ENCODE measurements at regions not wholly inside any gene's neighbourhood (a gene's known extent, or its start where the extent isn't known, plus 50 kb on each side); places are given as distances from the start of the nearest gene placed in this dataset.
A peak's percentile ranks its signal among the peaks of the same experiment; 100 is the strongest.

GRCh38 chr21:38996355-38996754, 186.9 kb downstream of the PSMG1 start:
- no peaks in the 10 kb centered on the region for H3K79me2 ChIP-seq (ENCODE audit: low read depth)
- no peaks in the 10 kb centered on the region for H3K27me3 ChIP-seq (ENCODE audit: insufficient read depth, low read depth)
- ChIA-PET CTCF (no interaction called here), POLR2A (ENCODE audit: unreplicated experiment) (interaction anchor here (0.6 kb wide), 1 partner anchor 245 kb away, joined by 4 read pairs; no protein-coding TSS in a partner anchor)
- H4K20me1 ChIP-seq (ENCODE audit: insufficient read depth): no peaks in the 10 kb centered on the region
- H3K4me2 ChIP-seq: no peak overlapping the region
- H3K4me3 ChIP-seq: no peak overlapping the region
- TF ChIP-seq CTCF (conservative IDR thresholded peaks at IDR 0.05) (no peak), EZH2 (IDR thresholded peaks at IDR 0.05; ENCODE audit: low read depth) (no peak)
- no peaks in the 10 kb centered on the region for H3K36me3 ChIP-seq (ENCODE audit: low read depth)
- intact Hi-C loops (cut with micrococcal nuclease; ENCODE audit: unreplicated experiment): no loop called here
- no peak overlapping the region for H3K27ac ChIP-seq
- H3K4me1 ChIP-seq (replicated peaks; ENCODE audit: insufficient read depth): peaks cover 18% of the 10 kb centered on the region
- H2AFZ ChIP-seq: no peak overlapping the region
- H3K9me2 ChIP-seq (ENCODE audit: insufficient read depth): no peaks in the 10 kb centered on the region
- no TSS peak for BruUV-seq (replicated peaks)
- no peaks in the 10 kb centered on the region for H3K9me3 ChIP-seq (ENCODE audit: insufficient read depth, low read depth)
- DNase-seq: no peak
- no peaks in the 10 kb centered on the region for H3F3A ChIP-seq (ENCODE audit: insufficient read depth, low read depth)

- TF ChIP-seq EZH2 (IDR thresholded peaks at IDR 0.05; ENCODE audit: low read depth): no peak
- no peaks in the 10 kb centered on the region for H3K36me3 ChIP-seq (ENCODE audit: low read depth)
- no peak for DNase-seq
- no peak overlapping the region for H2AFZ ChIP-seq
- H3K27ac ChIP-seq: no peak overlapping the region
- BruUV-seq (replicated peaks): no TSS peak
- H3K4me2 ChIP-seq: no peak overlapping the region
- peaks cover 14% of the 10 kb centered on the region for H3K4me1 ChIP-seq (replicated peaks; ENCODE audit: insufficient read depth)
- H4K20me1 ChIP-seq (ENCODE audit: insufficient read depth): no peaks in the 10 kb centered on the region
- H3K4me3 ChIP-seq: no peak overlapping the region
- POLR2A ChIA-PET (ENCODE audit: unreplicated experiment): no interaction called here
- no peaks in the 10 kb centered on the region for H3K27me3 ChIP-seq (ENCODE audit: insufficient read depth, low read depth)
- intact Hi-C loops (cut with micrococcal nuclease; ENCODE audit: unreplicated experiment): no loop called here
- no peaks in the 10 kb centered on the region for H3K9me2 ChIP-seq (ENCODE audit: insufficient read depth)
- no peaks in the 10 kb centered on the region for H3K79me2 ChIP-seq (ENCODE audit: low read depth)
- no peaks in the 10 kb centered on the region for H3K9me3 ChIP-seq (ENCODE audit: insufficient read depth, low read depth)
- H3F3A ChIP-seq (ENCODE audit: insufficient read depth, low read depth): no peaks in the 10 kb centered on the region
- CTCF ChIA-PET: no interaction called here
These were observed 187.5 kb downstream of the PSMG1 start for GRCh38 chr21:38995731-38996130.

- Histone ChIP-seq H3K27ac (no peak overlapping the region), H3F3A (ENCODE audit: insufficient read depth, low read depth) (no peaks in the 10 kb centered on the region), H4K20me1 (ENCODE audit: insufficient read depth) (no peaks in the 10 kb centered on the region), H3K4me3 (no peak overlapping the region), H3K79me2 (ENCODE audit: low read depth) (no peaks in the 10 kb centered on the region), H2AFZ (no peak overlapping the region), H3K4me1 (replicated peaks; ENCODE audit: insufficient read depth) (peaks cover 12% of the 10 kb centered on the region), H3K9me3 (ENCODE audit: insufficient read depth, low read depth) (no peaks in the 10 kb centered on the region), H3K4me2 (no peak overlapping the region), H3K36me3 (ENCODE audit: low read depth) (no peaks in the 10 kb centered on the region), H3K27me3 (ENCODE audit: insufficient read depth, low read depth) (no peaks in the 10 kb centered on the region), H3K9me2 (ENCODE audit: insufficient read depth) (no peaks in the 10 kb centered on the region)
- no TSS peak for BruUV-seq (replicated peaks)
- no peak for DNase-seq
- ChIA-PET POLR2A (ENCODE audit: unreplicated experiment) (no interaction called here), CTCF (no interaction called here)
- TF ChIP-seq EZH2 (IDR thresholded peaks at IDR 0.05; ENCODE audit: low read depth): no peak
- no peak for TF ChIP-seq CTCF (conservative IDR thresholded peaks at IDR 0.05)
- intact Hi-C loops (cut with micrococcal nuclease; ENCODE audit: unreplicated experiment): no loop called here
These were observed 188.1 kb downstream of the PSMG1 start for GRCh38 chr21:38995071-38995669.

GRCh38 chr21:38994042-38994441, 188.3 kb downstream of the ETS2 start:
- Histone ChIP-seq H2AFZ (no peak overlapping the region), H3F3A (ENCODE audit: insufficient read depth, low read depth) (no peaks in the 10 kb centered on the region), H3K27me3 (ENCODE audit: insufficient read depth, low read depth) (no peaks in the 10 kb centered on the region), H3K4me2 (peak overlapping the region; percentile 40; the same call in 1 of the 2 replicates), H3K9me2 (ENCODE audit: insufficient read depth) (no peaks in the 10 kb centered on the region), H3K4me3 (no peak overlapping the region), H3K27ac (no peak overlapping the region), H3K4me1 (replicated peaks; ENCODE audit: insufficient read depth) (peaks cover 12% of the 10 kb centered on the region), H4K20me1 (ENCODE audit: insufficient read depth) (no peaks in the 10 kb centered on the region), H3K9me3 (ENCODE audit: insufficient read depth, low read depth) (no peaks in the 10 kb centered on the region), H3K79me2 (ENCODE audit: low read depth) (no peaks in the 10 kb centered on the region), H3K36me3 (ENCODE audit: low read depth) (no peaks in the 10 kb centered on the region)
- no TSS peak for BruUV-seq (replicated peaks)
- intact Hi-C loops (cut with micrococcal nuclease; ENCODE audit: unreplicated experiment): no loop called here
- POLR2A ChIA-PET (ENCODE audit: unreplicated experiment): interaction anchor here (0.6 to 0.7 kb wide), 2 partner anchors 101 to 187 kb away, joined by 5 to 8 read pairs; no protein-coding TSS in a partner anchor
- CTCF ChIA-PET: interaction anchor here (0.7 kb wide), 1 partner anchor 775 kb away, joined by 3 read pairs; no protein-coding TSS in a partner anchor
- TF ChIP-seq EZH2 (IDR thresholded peaks at IDR 0.05; ENCODE audit: low read depth) (no peak), CTCF (conservative IDR thresholded peaks at IDR 0.05) (no peak)
- DNase-seq: no peak

Measured in PC-9 (cell line).